IMR-90 (cell line): ENCODE measurements at regions not wholly inside any gene's neighbourhood (a gene's known extent, or its start where the extent isn't known, plus 50 kb on each side); places are given as distances from the start of the nearest gene placed in this dataset.

Experiments
- ATAC-seq: fragments of 200-7000 bp; cut with Tn5 transposase; 2 replicates; pipeline ENCODE4 v1.9.1; 2020; ENCODE audit warnings: low read depth, mild to moderate bottlenecking, moderate library complexity
- BruUV-seq: library from RNA; stranded (reverse); fragments of 400-500 nt; replicated peaks from 2 replicates; lab custom pipeline; 2021; lab: Mats Ljungman, UMichigan
- CTCF ChIA-PET: fragments of 300-600 bp; formaldehyde crosslinking; extraction: SDS; loops from one replicate; lab custom pipeline; 2021; ENCODE audit warnings: antibody characterized with exemption; lab: Yijun Ruan, JAX
- POLR2A ChIA-PET: fragments of 300-600 bp; sonication (Branson Sonifier 250); formaldehyde crosslinking; loops from one replicate; lab custom pipeline; 2022; ENCODE audit warnings: antibody characterized with exemption; ENCODE audit not compliant: unreplicated experiment; lab: Charles Lee
- DNase-seq: peaks from one replicate; pipeline ENCODE4 v3.0.0; 2013
- H2AFZ ChIP-seq: replicated peaks from 2 replicates; pipeline ENCODE3; 2013; ENCODE audit warnings: low read length, mild to moderate bottlenecking; ENCODE audit not compliant: poor library complexity
- H2AK5ac ChIP-seq: 2 replicates; pipeline ENCODE4 v1.6.1; 2013; ENCODE audit warnings: low read depth, low read length, inconsistent platforms
- H2AK9ac ChIP-seq: replicated peaks from 2 replicates; pipeline ENCODE3; 2013; ENCODE audit warnings: mild to moderate bottlenecking, low read depth, low read length, moderate library complexity; ENCODE audit not compliant: poor library complexity
- H2BK120ac ChIP-seq: 2 replicates; pipeline ENCODE4 v1.6.1; 2013; ENCODE audit warnings: low read depth, low read length, inconsistent platforms
- H2BK15ac ChIP-seq: 3 replicates; pipeline ENCODE4 v1.6.1; 2013; ENCODE audit warnings: low read depth, low read length, inconsistent platforms
- H2BK20ac ChIP-seq: 2 replicates; pipeline ENCODE4 v1.6.1; 2013; ENCODE audit warnings: low read depth, mild to moderate bottlenecking, inconsistent platforms, low read length, moderate library complexity
- H2BK5ac ChIP-seq: 2 replicates; pipeline ENCODE4 v1.6.1; 2013; ENCODE audit warnings: mild to moderate bottlenecking, low read depth, low read length, inconsistent platforms; ENCODE audit not compliant: poor library complexity, severe bottlenecking
- H3K14ac ChIP-seq: replicated peaks from 2 replicates; pipeline ENCODE4 v1.6.1; 2013; ENCODE audit warnings: low read depth, low read length, inconsistent platforms
- H3K18ac ChIP-seq: 2 replicates; pipeline ENCODE4 v1.6.1; 2013; ENCODE audit warnings: low read depth, low read length, control low read depth
- H3K23ac ChIP-seq: 2 replicates; pipeline ENCODE4 v1.6.1; 2013; ENCODE audit warnings: low read depth, low read length, inconsistent platforms
- H3K27ac ChIP-seq: 2 replicates; pipeline ENCODE4 v1.5.1; 2013; ENCODE audit warnings: mild to moderate bottlenecking, control low read depth, low read length; ENCODE audit not compliant: insufficient read depth
- H3K27me3 ChIP-seq: 2 replicates; pipeline ENCODE4 v1.6.1; 2013; ENCODE audit warnings: low read length; ENCODE audit not compliant: control insufficient read depth, insufficient read depth
- H3K36me3 ChIP-seq: 2 replicates; pipeline ENCODE4 v1.6.1; 2013; ENCODE audit warnings: low read length, mixed read lengths; ENCODE audit not compliant: control insufficient read depth, insufficient read depth
- H3K4ac ChIP-seq: 2 replicates; pipeline ENCODE4 v1.6.1; 2013; ENCODE audit warnings: low read depth, low read length, inconsistent platforms
- H3K4me1 ChIP-seq: 2 replicates; pipeline ENCODE4 v1.6.1; 2013; ENCODE audit warnings: low read length, mixed read lengths; ENCODE audit not compliant: control insufficient read depth, insufficient read depth
- H3K4me2 ChIP-seq: 2 replicates; pipeline ENCODE4 v1.6.1; 2013; ENCODE audit warnings: low read depth, mild to moderate bottlenecking, control low read depth, low read length, moderate library complexity
- H3K4me3 ChIP-seq: 2 replicates; pipeline ENCODE4 v1.5.1; 2013; ENCODE audit warnings: low read depth, mild to moderate bottlenecking, control low read depth, low read length, moderate library complexity; ENCODE audit not compliant: insufficient read depth
- H3K56ac ChIP-seq: 2 replicates; pipeline ENCODE4 v1.6.1; 2013; ENCODE audit warnings: low read length, inconsistent platforms; ENCODE audit not compliant: insufficient read depth; ENCODE audit errors: extremely low read depth
- H3K79me1 ChIP-seq, 2 experiments: 2 replicates each; pipeline ENCODE4 v1.6.1; 2013; ENCODE audit warnings: low read length in 2 of 2, inconsistent platforms in 1 of 2, low read depth in 1 of 2
- H3K9ac ChIP-seq: 2 replicates; pipeline ENCODE4 v1.6.1; 2013; ENCODE audit warnings: low read depth, low read length, control low read depth
- H3K9me1 ChIP-seq: 2 replicates; pipeline ENCODE4 v1.6.1; 2013; ENCODE audit warnings: low read length, inconsistent platforms; ENCODE audit not compliant: insufficient read depth
- H3K9me3 ChIP-seq: 2 replicates; pipeline ENCODE4 v1.6.1; 2013; ENCODE audit warnings: low read length; ENCODE audit not compliant: control insufficient read depth, insufficient read depth
- H4K20me1 ChIP-seq: 2 replicates; pipeline ENCODE4 v1.6.1; 2013; ENCODE audit warnings: low read length, inconsistent platforms; ENCODE audit not compliant: insufficient read depth
- H4K5ac ChIP-seq: 2 replicates; pipeline ENCODE4 v1.6.1; 2013; ENCODE audit warnings: mild to moderate bottlenecking, low read depth, low read length, control low read depth
- H4K8ac ChIP-seq, 2 experiments: 2 replicates each; pipeline ENCODE4 v1.6.1; 2013; ENCODE audit warnings: low read depth in 2 of 2, low read length in 2 of 2, control low read depth in 1 of 2, inconsistent platforms in 1 of 2
- H4K91ac ChIP-seq: 2 replicates; pipeline ENCODE4 v1.6.1; 2013; ENCODE audit warnings: low read depth, low read length, inconsistent platforms; ENCODE audit not compliant: insufficient read depth
- CEBPB ChIP-seq: IDR thresholded peaks from 2 replicates; pipeline ENCODE4 v1.6.1; 2012; ENCODE audit warnings: low read depth, low read length, improper control_type of control experiment
- MAZ ChIP-seq: IDR thresholded peaks from 2 replicates; pipeline ENCODE4 v1.6.1; 2012; ENCODE audit warnings: low read depth, mild to moderate bottlenecking, low read length, improper control_type of control experiment, moderate library complexity, borderline replicate concordance
- MXI1 ChIP-seq: IDR thresholded peaks from 2 replicates; pipeline ENCODE4 v1.6.1; 2012; ENCODE audit warnings: low read depth, mild to moderate bottlenecking, low read length, moderate library complexity, borderline replicate concordance
- POLR2A ChIP-seq: IDR thresholded peaks from 2 replicates; pipeline ENCODE4 v1.6.1; 2012; ENCODE audit warnings: mild to moderate bottlenecking, low read depth, low read length
- RAD21 ChIP-seq: IDR thresholded peaks from 2 replicates; pipeline ENCODE4 v1.6.1; 2012; ENCODE audit warnings: low read length, improper control_type of control experiment
- RCOR1 ChIP-seq: IDR thresholded peaks from 2 replicates; pipeline ENCODE4 v1.6.1; 2012; ENCODE audit warnings: mild to moderate bottlenecking, low read length, improper control_type of control experiment; ENCODE audit not compliant: insufficient replicate concordance
- WGBS, 2 experiments: methylation state at CpG; one replicate each; pipeline versions ENCODE4 v1.1.5 to v1.1.7; 2013; ENCODE audit warnings: missing lambda C conversion rate in 2 of 2; ENCODE audit not compliant: insufficient read length in 1 of 2; ENCODE audit errors: extremely low coverage in 2 of 2; 5-methylcytosine and 5-hydroxymethylcytosine counted together
- dilution Hi-C: fragments of 300-500 bp; cut with HindIII; formaldehyde crosslinking; loops from one replicate; pipeline ENCODE4 v1.14.3; 2018; ENCODE audit warnings: low sequenced_read_pairs; ENCODE audit not compliant: unreplicated experiment
- in situ Hi-C: fragments of 300-500 bp; cut with MboI; formaldehyde crosslinking; loops from 3 replicates; pipeline ENCODE4 v1.14.3; 2019; ENCODE audit warnings: low sequenced_read_pairs, inconsistent platforms, mixed read lengths
- intact Hi-C: fragments of 100-400 bp; cut with micrococcal nuclease; formaldehyde crosslinking; loops from 2 replicates; pipeline ENCODE4 v1.10.0; 2022
- TF ChIP-seq, protein P1 (sequence below): fragments of 150-350 bp; IDR thresholded peaks from 2 replicates; pipeline ENCODE4 v1.6.1; 2017; ENCODE audit warnings: mild to moderate bottlenecking, antibody characterized with exemption, low read length, low read depth

DNA sequence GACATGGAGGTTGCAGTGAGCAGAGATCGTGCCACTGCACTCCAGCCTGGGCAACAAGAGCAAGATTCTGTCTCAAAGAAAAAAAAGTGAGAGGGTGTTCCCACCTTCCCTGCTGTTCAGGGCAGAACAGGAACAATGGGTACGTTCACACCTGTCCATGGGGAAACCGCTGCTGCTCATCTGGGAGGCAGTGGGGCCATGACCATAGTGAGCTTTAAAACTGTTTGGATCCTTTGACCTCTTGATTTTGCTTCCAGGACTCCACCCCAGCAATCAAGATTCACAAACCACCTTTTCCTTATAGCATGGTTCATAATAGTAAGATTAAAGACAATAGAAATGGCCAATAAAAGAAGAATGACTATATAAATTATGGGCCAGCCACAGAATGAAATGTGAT, 209.2 kb downstream of the ARL4C start:
- no CpG with 5 or more reads among the region's 3 CpGs for whole genome bisulfite sequencing, 2 experiments
- Histone ChIP-seq H3K14ac (no peak overlapping the region), H3K79me1 (no peaks in the 10 kb centered on the region), H3K4me3 (no peak overlapping the region), H2BK5ac (no peak overlapping the region), H3K4ac (no peak overlapping the region), H4K5ac (no peak overlapping the region), H2BK15ac (no peak overlapping the region), H3K27ac (no peak overlapping the region), H3K23ac (no peak overlapping the region), H2AFZ (no peak overlapping the region), H2BK20ac (no peak overlapping the region), H3K9me3 (no peaks in the 10 kb centered on the region), H4K20me1 (no peaks in the 10 kb centered on the region), H2BK120ac (no peak overlapping the region), H4K91ac (no peak overlapping the region), H3K27me3 (no peaks in the 10 kb centered on the region), H4K8ac (no peak overlapping the region), H3K9me1 (peaks cover 15% of the 10 kb centered on the region), H3K9ac (no peak overlapping the region), H2AK9ac (no peak overlapping the region), H3K4me1 (peaks cover 18% of the 10 kb centered on the region), H3K36me3 (no peaks in the 10 kb centered on the region), H3K56ac (no peak overlapping the region), H3K4me2 (no peak overlapping the region), H3K18ac (no peak overlapping the region), H2AK5ac (no peak overlapping the region)
- POLR2A ChIA-PET, result no interaction called here
- CTCF ChIA-PET, result no interaction called here
- DNase-seq (no peak), ATAC-seq (no peak)
- in situ Hi-C loops (loop anchor here (10.0 kb wide), 1 partner anchor 207 kb away; the partner anchor contains the start of gene ARL4C), intact Hi-C loops (loop anchor here (2.0 to 5.0 kb wide), 2 partner anchors 150 to 311 kb away; no protein-coding TSS in a partner anchor), dilution Hi-C loops (no loop called here)
- TF ChIP-seq RCOR1 (no peak), POLR2A (no peak), RAD21 (no peak), MXI1 (no peak), MAZ (no peak), CEBPB (no peak)
- TF ChIP-seq, protein P1, sequence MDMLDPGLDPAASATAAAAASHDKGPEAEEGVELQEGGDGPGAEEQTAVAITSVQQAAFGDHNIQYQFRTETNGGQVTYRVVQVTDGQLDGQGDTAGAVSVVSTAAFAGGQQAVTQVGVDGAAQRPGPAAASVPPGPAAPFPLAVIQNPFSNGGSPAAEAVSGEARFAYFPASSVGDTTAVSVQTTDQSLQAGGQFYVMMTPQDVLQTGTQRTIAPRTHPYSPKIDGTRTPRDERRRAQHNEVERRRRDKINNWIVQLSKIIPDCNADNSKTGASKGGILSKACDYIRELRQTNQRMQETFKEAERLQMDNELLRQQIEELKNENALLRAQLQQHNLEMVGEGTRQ, result no peak
- BruUV-seq, result no TSS peak
